ENCODE measurements at regions not wholly inside any gene's neighbourhood (a gene's known extent, or its start where the extent isn't known, plus 50 kb on each side); places are given as distances from the start of the nearest gene placed in this dataset.

DNA sequence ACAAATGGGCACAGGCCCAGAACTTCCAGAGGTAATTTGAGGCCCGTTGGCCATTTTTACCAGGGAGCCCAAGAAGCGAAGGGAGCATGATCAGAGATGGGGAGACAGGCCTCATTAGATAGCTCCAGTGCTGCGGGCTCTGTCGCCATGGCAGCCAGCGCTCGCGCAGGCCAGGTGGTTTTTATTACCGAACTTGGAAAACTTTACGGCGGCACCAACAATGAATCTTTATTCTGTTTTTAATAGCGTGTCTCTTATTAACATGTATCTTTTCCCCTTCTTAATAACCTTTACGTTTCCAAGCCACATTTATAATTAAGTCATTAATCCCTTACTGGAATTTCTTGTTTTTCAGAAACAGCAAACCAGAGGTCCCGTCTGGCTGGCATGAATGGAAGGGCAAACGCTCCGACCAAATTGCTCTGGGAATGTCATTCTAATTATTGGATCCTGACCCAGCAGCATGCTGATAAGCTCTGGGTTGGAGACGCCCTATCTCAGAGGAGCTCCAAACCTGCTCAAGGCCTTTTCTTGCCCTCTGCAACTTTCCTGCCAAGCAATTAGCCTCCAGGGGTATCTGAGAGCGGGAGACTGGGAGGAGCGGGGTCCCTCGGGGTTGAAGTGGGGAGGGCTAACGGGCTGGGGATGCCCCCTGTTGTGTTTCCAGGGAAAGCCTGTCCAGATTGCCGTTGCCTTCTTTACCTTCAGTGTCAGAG is 256.4 kb downstream of the TLE3 start:
- H3K27ac ChIP-seq = no peak overlapping the region
- no peak overlapping the region for H3K4me3 ChIP-seq

DNA sequence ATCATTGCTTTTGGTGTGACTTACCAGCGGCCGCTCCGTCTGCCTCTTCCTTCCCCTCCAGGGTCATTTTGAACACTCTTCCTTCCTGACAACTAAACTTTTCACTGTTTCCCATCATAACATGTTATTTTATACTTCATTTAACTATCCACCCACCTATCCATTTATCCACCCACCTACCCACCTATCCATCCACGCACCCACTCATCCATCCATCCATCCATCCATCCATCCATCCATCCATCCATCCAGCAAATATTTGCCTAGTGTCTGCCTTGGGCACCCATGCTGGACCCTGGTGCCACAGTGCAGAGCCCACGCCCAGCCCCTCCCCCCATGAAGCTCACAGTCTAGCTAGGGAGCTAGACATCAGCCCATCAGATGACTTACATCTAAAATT is 254.9 kb downstream of the TLE3 start:
- H3K4me3 ChIP-seq = no peak overlapping the region
- no peak overlapping the region for H3K27ac ChIP-seq

DNA sequence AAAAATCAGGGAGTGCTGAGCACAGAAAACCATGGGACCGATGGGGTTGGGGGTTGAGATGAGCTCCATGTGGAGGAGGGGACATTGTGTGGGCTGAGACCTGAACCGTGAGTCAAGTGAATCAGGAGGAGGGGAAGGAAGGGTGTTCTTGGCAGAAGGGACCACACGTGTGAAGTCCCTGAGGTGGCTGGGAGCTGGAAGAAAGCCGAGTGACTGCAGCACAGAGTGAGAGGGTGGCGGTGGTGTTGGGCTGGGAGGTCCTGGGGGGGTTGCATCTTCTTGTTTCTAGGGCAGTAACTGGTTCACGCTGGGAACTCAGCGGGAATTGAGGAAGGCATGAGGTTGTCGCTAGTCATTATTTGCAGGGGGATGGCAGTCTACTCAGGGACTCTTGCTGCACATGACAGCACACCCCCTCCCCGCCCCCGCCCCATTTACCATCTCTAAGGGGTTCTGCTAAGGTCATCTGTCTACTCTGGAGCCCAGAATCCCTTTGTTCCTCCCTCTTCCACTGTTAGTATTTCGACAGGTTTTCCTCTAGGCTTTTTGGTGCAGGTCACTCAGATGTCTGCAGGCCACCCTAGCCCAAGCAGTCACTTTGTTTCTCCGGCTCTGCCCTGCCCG is 254.3 kb downstream of the TLE3 start:
- H3K4me3 ChIP-seq = no peak overlapping the region
- no peak overlapping the region for H3K27ac ChIP-seq

DNA sequence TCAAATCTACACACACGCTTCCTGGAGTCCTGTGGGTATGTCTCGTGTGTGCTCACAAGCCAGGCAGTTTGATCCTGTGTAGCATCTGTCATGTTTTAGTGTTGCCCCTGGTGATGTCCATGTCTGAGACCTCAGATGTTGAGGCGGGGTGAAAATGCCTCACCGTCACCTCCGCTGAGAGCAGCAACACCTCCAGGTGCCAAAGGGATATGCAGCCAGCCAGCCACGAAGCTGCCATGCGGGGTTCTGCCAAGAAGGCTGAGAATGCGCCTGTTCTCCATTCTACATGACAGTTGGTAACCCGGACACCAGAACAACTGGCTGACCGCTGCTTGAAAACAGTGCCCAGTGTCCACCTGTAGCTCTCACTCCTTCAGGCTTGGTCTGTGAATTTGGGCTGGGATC is 253.8 kb downstream of the TLE3 start:
- H3K4me3 ChIP-seq = no peak overlapping the region
- H3K27ac ChIP-seq = no peak overlapping the region

DNA sequence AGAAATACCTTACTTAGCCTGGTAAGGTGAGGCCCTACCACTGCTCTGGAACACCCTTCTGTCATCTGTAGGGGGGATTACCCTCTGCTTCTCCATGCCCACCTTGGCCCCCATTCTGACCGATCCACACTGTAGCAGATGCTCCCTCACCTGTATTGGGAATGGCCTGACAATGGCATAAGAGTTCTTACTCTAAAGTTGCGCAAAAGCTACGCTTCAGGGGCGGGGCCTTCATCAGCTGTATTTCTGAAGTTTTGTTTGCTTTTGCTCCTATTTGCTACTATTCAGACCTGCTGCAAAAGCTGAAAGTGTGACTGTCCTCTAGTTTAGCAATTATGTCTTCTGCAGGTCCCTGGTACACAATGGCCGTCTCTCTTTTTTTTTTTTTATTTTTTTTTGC is 252.6 kb downstream of the TLE3 start:
- Histone ChIP-seq H3K4me3 (no peak overlapping the region), H3K27ac (no peak overlapping the region)

DNA sequence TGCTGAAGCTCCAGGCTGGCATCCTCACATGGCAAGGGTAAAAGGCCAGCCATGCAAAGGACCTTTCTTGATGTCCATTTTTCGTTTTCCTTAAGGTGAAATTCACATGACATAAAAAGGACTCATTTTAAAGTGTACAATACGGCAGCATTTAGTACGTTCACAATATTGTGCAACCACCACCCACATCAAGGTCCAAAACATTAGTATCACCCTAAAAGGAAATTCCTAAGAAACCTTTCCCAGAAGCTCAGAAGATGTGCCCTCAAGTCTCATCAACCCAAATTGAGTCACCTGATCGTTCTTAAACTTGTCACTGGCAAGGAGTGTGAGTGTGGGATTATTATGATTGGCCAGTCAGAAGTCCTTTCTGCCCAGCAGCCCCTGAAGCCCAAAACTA is 250.1 kb downstream of the TLE3 start:
- Histone ChIP-seq H3K27ac (no peak overlapping the region), H3K4me3 (no peak overlapping the region)

DNA sequence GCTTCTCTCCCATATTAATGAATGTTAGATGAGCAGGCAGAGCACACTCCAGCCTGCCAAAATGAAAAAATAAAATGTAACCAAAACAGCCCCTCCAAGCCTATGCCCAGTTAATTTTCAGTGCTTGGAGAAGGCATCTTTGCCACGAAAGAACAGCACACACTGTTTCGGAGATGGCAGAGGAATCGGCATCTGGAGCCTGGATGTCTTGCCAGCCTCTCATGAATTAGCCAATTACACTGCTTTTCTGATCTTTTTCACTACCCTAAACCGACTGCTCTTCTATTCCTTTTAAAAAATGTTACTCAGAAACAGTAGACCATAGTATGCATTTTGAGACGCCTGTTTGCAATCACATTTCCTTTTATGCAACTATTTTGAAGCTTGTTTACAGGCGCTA is 249.6 kb downstream of the TLE3 start:
- Histone ChIP-seq H3K27ac (no peak overlapping the region), H3K4me3 (no peak overlapping the region)

DNA sequence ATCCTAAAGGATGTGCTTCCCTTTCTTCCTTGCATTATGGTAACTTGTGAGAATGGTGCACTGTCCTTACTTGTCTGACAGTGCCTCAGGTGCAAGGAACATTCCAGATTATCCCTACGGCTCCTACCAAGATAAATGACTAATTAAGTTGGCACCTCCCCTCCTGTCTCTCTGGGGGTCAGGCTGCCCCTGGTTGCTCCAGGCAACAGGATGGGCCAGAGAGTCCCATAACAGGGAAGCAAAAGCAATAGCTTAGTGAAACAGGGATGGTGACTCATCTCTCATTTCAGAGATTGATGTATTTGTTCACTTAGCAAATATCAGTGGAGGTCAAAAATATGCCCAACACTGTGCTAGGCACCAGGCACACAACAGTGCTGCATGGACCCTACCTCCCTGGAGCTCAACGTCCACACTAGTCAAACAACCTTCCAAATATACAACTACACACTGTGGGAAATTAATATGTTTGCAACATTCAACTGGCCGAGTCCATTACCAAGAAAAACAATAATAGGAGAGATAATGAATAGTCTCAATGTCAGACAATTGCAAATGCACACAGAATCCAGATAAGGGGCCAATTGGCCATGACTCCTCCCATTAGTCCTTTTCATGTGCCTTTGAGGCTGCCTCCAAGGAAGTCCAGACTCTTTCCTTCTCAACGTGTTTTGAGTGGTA is 249.0 kb downstream of the TLE3 start:
- no peak overlapping the region for H3K4me3 ChIP-seq
- no peak overlapping the region for H3K27ac ChIP-seq

DNA sequence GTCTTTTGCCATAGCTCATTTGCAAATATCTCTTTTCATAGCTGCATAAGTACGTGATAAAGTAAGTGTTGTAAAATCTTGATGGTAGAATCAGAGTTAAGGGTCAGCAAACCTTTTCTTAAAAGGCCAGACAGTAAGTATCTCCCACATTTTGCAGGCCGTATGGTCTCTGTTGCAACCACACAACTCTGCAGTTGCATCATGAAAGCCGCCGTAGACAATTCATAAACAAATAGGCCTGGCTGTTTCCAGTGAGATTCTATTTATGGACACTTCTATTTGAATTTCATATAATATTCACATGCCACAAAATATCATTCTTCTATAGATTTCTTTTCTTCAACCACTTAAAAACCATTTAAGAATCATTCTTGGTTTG is 248.5 kb downstream of the TLE3 start:
- Histone ChIP-seq H3K27ac (no peak overlapping the region), H3K4me3 (no peak overlapping the region)

DNA sequence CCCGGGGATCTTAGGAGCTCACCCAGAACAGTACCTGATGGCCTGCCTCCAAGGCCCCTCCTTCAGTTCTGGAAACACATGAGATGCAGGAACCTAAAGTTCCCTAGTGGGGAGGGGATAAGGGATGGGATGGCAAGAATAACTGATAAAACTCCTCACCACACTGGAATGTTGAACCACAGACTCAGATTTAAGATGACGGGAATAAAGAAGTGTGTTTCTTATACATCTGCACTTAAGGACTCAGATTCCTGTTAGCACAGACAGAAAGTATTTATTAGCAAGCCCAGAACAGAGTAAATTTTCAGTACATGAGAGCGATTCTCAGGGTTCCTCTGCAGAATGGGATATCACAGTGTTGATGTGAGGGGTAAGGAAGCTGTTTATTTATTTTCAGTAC is 245.2 kb downstream of the TLE3 start:
- Histone ChIP-seq H3K27ac (no peak overlapping the region), H3K4me3 (no peak overlapping the region)

DNA sequence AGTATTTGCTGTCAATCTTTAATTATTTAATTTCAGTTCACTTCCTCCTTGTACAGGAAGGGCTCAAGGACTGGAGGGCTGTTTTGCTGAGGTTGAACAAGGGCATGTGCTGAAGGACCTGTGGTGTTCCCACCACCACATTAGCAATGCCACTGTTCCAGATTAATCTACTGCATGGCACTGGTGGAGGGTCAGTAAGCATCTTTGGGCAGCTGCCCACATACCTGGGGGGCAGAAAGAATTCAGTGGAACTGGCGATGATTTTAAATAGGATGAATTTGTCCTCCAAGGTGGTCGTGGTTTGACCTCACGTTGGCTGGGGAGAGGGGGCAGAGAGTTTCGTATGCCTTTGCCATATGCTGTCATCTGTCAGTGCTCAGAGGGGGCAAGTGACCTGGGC is 244.8 kb downstream of the TLE3 start:
- Histone ChIP-seq H3K4me3 (no peak overlapping the region), H3K27ac (no peak overlapping the region)

DNA sequence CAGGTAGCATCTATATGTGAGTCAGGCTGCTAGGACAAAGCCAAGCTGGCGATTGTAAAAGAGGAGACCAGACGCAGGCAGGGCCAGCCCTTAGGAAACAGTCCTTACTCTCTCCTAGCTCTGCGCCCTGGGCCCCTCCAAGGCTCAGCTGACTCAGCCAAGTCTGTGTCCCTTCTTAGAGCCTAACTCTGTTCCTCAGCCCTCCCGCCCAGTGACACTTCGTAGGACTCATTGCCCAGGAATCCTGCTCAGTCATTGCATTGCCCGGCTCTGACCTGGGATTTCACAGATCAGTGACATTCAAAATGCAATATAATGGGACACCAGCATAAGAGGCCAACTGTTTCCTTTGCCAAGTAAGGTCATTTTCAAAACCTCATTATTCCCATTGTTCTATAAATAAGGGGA is 244.2 kb downstream of the TLE3 start:
- Histone ChIP-seq H3K4me3 (no peak overlapping the region), H3K27ac (no peak overlapping the region)

DNA sequence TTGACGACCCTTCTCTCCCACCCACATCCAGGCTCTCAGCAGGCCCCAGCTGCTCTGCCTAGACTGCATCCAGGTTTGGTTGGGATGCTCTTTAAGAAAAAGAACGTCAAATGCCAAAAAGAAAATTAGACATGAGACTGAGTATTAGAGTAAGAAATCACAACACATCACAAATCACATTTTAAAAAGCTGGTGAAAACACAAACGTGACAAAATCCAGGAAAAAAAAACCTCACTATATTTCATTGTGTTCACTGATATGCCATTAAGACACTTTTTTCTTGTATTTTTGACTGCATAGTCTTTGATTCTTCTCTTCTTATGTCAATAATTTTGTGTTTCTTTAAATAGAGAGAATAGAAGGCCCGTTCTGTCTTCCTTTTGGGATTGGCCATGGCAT is 243.7 kb downstream of the TLE3 start:
- H3K4me3 ChIP-seq = no peak overlapping the region
- H3K27ac ChIP-seq = no peak overlapping the region

DNA sequence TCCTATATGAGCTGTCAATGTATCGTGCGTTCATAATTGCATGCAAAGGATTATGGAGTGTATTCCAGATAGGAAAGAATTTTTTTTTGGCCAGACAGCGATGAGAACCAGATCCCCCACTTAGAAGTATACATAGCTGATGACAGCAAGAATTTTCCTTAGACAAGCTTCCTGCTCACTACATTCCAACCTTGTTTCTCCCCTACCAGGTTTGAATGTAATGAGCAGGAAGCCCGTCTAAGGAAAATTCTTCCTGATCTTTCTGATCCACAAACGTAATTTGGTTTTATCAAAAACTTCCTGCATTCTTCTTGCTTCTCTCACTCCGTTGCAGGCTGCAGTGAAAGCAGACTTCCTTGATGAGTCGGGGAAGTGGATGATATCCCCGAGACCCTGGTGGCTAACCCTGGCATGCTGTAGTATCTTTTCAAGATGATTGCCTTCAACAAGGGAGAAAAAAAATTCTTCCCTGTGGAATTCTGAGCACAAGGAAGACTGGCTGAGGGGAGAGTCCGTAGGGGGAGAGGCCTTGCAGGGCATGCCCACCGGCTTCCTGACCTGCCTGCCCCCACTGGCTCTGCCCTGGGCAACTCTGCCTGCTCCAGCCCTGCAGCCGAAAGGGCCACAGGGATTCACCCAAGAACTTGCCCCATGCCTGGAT is 243.1 kb downstream of the TLE3 start:
- no peak overlapping the region for H3K4me3 ChIP-seq
- H3K27ac ChIP-seq = peak overlapping the region in 2 of 21 experiments; percentile 26 to 31

DNA sequence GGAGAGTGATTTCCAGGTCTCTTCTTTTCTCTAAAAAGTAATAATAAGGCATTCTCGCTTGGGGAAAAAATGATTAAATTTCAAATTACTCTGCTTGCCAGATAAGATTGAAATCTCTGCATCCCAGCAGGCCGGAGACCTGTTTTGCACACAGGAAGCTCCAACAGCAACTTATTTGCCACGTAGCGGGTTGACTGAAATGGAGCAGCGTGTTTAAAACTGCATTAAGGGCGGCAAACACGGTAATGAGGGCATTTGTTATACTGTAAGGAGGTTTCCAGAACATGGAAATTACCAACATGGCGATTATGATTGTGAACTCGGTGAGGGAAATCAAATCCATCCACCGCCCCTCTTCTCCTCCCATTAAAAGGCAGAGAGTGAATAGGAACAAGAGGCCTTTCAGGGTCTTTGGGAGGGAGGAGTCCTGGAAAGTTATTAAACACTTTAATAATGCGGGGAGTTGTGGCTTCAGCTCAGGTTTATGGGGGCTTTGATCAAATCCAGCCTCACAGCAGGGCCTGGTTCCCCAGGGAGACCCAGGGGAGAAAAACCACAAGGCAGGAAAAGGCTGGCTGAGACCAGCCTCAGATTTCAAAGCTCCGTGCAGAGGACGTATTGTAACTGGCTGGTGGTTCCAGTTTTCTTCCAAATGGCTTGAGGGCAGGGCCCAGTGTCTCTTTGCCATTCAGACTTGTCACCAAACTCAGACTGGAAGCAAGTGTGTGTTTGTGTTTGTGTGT is 242.3 kb downstream of the TLE3 start:
- Histone ChIP-seq H3K27ac (peak overlapping the region in 2 of 21 experiments; percentile 26 to 31), H3K4me3 (no peak overlapping the region)

DNA sequence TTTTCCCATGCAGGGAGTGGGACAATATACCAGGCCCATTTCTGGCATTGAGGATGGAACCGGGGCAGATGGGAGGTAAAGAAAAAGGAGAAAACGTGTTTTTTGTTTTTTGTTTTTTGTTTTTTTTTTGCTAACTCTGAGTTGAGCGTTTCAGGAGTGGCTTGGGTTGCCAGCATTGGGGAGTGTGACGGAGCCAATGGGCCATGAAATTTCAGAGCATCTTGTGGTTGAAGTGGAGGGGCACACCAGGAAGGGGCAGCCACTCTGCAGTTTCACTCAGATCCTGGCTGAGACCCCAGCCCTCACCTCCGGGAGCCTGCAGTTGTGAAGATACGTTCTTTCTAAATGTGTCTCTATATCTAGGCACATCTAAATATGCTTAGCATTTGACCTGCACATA is 240.5 kb downstream of the TLE3 start:
- H3K4me3 ChIP-seq = no peak overlapping the region
- H3K27ac ChIP-seq = no peak overlapping the region

DNA sequence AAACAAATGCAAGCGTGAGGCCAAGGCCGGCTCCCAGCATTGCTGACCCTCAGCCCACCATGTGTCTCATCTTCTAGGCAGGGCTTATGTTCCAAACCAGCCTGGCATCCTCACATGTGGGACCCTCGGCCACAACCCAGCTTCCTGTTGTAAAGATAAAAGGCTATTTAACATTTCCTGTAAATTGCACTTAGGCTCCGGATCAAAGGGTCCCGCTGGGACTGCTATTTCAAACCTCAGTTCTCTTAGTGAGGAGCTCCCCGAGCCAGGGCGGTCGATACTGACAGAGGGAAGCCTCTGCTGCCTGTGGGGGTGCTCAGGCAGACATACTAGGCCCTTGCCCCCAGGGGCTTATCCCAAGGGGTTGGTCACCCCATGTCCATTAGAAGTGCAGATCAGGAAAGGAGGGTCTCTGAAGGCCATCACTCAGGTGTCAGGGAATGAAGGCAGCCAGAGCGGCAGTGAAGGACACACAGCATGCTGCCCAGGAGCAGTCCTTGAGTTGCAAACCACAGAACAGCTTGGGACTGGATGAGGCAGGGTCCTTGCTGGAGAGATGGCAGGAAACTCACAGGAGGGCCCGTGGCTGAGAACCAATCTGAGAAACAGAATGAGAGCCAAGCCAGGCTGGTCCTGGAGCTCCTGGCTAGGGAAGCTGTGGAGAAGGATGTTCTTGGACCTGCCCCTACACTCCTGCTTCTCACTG is 239.9 kb downstream of the TLE3 start:
- H3K27ac ChIP-seq = no peak overlapping the region
- no peak overlapping the region for H3K4me3 ChIP-seq

DNA sequence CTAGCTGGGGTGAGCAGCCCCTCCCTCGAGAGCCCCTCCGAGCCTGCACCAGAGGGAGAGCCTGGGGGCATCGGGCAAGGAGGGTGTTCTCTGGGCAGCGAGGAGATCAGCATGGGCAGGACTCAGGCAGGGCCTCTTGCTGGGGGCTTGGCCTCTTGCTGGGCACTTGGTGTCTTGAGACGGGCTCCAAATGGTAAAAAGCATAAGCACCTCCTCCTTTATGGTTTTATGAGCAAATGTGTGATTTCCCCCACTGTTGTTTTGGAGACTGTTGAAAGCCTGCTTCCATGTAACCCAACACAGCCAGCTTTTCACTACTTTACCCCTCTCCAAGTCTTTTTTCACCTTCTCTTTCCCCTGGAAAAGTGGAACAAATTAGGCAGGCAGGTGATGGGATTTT is 239.3 kb downstream of the TLE3 start:
- Histone ChIP-seq H3K27ac (no peak overlapping the region), H3K4me3 (no peak overlapping the region)

DNA sequence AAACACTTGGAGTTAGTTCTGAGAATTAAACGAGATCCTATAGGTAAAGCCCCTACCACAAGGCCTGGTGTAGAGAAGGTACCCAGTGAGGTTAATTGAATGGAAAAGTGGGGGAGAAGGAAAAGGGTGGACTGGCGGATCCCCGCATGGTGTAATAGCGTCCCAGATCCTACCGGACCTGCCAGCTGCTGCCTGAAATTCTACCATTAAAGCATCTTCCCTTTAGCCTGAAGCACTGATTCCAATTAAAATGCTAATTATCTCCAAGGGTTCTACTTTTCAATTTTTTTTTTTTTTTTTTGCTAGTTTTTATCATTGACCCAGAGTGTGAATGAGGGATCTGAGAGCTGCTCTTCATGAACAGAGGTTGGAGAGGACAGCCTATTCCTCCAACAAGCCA is 237.9 kb downstream of the TLE3 start:
- no peak overlapping the region for H3K4me3 ChIP-seq
- no peak overlapping the region for H3K27ac ChIP-seq

DNA sequence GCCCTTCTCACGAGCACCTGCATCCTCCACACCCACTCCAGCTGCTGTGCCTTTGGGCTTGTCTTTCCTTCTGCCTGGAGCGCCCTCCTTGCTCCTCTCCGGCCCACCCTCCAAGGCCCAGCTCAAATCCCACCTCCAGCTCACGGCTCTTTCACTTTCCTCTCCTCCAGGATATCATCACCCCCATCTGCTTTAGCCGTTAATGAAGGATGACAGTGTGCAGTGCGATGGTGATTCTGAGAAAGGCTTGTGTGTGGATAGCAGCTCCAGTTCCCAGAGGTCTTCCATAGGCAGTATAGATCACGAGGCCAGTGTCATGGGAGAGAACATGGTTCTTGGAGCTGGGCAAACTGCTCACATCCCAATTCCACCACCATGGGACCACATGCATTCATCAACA is 237.4 kb downstream of the TLE3 start:
- H3K27ac ChIP-seq = no peak overlapping the region

More for the DNA sequence above, 237.4 kb downstream of the TLE3 start:
- no peak overlapping the region for H3K4me3 ChIP-seq

All from skin epidermis (tissue), 12 donors.